ENCODE measurements at regions not wholly inside any gene's neighbourhood (a gene's known extent, or its start where the extent isn't known, plus 50 kb on each side); places are given as distances from the start of the nearest gene placed in this dataset.
"Not testable (repeated sequence)": the region's sequence is repeated elsewhere in the genome, so short reads cannot be mapped to it uniquely, and the experiment has no call there.

- DNase-seq (ENCODE audit: low spot score): peak; percentile 9
Observed at GRCh38 chr4:3880615-3881120, 114.5 kb downstream of the ADRA2C start.

- not testable (repeated sequence) for DNase-seq (ENCODE audit: low spot score)
Observed at GRCh38 chr4:3882316-3882885, 116.2 kb downstream of the ADRA2C start.

- DNase-seq (ENCODE audit: low spot score): not testable (repeated sequence)
Observed at GRCh38 chr4:3884261-3884660, 118.1 kb downstream of the ADRA2C start.

GRCh38 chr4:3893590-3893989 lies 127.4 kb downstream of the ADRA2C start:
- not testable (repeated sequence) for DNase-seq (ENCODE audit: low spot score)

GRCh38 chr4:3894086-3894959 lies 128.1 kb downstream of the ADRA2C start:
- DNase-seq (ENCODE audit: low spot score): not testable (repeated sequence)

GRCh38 chr4:3896441-3896840 lies 130.3 kb downstream of the ADRA2C start:
- DNase-seq (ENCODE audit: low spot score): no peak

GRCh38 chr4:3896871-3897578 lies 130.8 kb downstream of the ADRA2C start:
- not testable (repeated sequence) for DNase-seq (ENCODE audit: low spot score)

GRCh38 chr4:3898098-3898497 lies 131.9 kb downstream of the ADRA2C start:
- DNase-seq (ENCODE audit: low spot score): no peak

GRCh38 chr4:3898928-3899327 lies 132.7 kb downstream of the ADRA2C start:
- DNase-seq (ENCODE audit: low spot score): not testable (repeated sequence)

GRCh38 chr4:3904264-3904955 lies 138.2 kb downstream of the ADRA2C start:
- not testable (repeated sequence) for DNase-seq (ENCODE audit: low spot score)

- DNase-seq (ENCODE audit: low spot score): not testable (repeated sequence)
Observed at GRCh38 chr4:3909616-3910015, 143.4 kb downstream of the ADRA2C start.

- DNase-seq (ENCODE audit: low spot score): not testable (repeated sequence)
Observed at GRCh38 chr4:3910161-3910950, 144.2 kb downstream of the ADRA2C start.

GRCh38 chr4:3911252-3911856 lies 145.2 kb downstream of the ADRA2C start:
- DNase-seq (ENCODE audit: low spot score): no peak

- DNase-seq (ENCODE audit: low spot score): not testable (repeated sequence)
Observed at GRCh38 chr4:3914511-3914910, 148.3 kb downstream of the ADRA2C start.

- not testable (repeated sequence) for DNase-seq (ENCODE audit: low spot score)
Observed at GRCh38 chr4:3919509-3919908, 153.3 kb downstream of the ADRA2C start.

- DNase-seq (ENCODE audit: low spot score): not testable (repeated sequence)
Observed at GRCh38 chr4:3921902-3922301, 155.7 kb downstream of the ADRA2C start.

GRCh38 chr4:3925841-3926240 lies 159.7 kb downstream of the ADRA2C start:
- not testable (repeated sequence) for DNase-seq (ENCODE audit: low spot score)

GRCh38 chr4:3926271-3926670 lies 160.1 kb downstream of the ADRA2C start:
- not testable (repeated sequence) for DNase-seq (ENCODE audit: low spot score)

GRCh38 chr4:3926969-3927755 lies 161.0 kb downstream of the ADRA2C start:
- DNase-seq (ENCODE audit: low spot score): not testable (repeated sequence)

- not testable (repeated sequence) for DNase-seq (ENCODE audit: low spot score)
Observed at GRCh38 chr4:3929431-3929830, 163.2 kb downstream of the ADRA2C start.
